ENCODE measurements at regions not wholly inside any gene's neighbourhood (a gene's known extent, or its start where the extent isn't known, plus 50 kb on each side); places are given as distances from the start of the nearest gene placed in this dataset.

DNA sequence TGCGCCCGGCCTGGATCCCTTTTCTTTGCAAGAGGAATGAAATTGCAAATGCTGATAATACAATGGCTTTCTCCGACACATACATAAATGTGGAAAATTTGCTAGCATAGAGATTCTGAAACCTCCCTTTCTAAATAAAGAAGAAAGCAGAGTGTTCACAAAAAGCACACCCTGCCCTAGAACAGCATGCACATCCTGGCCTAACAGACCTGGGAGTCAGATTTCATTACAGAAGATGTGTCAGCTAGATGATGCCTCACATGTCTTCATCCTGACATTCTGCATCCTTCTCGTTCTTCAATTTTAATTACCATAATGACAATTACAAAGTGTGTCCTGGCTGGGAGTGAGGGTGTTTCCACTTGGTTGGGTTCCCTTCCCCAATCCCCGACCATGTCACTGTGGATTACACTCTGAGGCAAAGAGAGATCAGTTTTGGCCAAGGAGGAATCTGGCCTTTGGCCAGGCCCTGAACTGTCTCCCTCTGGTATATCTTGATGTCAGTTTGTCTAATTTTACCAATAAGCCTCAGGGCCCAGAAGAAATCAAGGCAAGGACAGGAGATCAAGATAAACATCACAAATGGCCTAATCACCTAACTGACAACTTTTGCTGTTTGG, 104.9 kb upstream of the SPATA12 start (continued):
- TF ChIP-seq, protein P1, sequence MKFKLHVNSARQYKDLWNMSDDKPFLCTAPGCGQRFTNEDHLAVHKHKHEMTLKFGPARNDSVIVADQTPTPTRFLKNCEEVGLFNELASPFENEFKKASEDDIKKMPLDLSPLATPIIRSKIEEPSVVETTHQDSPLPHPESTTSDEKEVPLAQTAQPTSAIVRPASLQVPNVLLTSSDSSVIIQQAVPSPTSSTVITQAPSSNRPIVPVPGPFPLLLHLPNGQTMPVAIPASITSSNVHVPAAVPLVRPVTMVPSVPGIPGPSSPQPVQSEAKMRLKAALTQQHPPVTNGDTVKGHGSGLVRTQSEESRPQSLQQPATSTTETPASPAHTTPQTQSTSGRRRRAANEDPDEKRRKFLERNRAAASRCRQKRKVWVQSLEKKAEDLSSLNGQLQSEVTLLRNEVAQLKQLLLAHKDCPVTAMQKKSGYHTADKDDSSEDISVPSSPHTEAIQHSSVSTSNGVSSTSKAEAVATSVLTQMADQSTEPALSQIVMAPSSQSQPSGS (IDR thresholded peaks at IDR 0.05; ENCODE audit: low read length) = no peak
